Rectal smooth muscle tissue (tissue), 1 donor: ENCODE measurements at regions not wholly inside any gene's neighbourhood (a gene's known extent, or its start where the extent isn't known, plus 50 kb on each side); places are given as distances from the start of the nearest gene placed in this dataset.
"Not testable (repeated sequence)": the region's sequence is repeated elsewhere in the genome, so short reads cannot be mapped to it uniquely, and the experiment has no call there.

Experiments
- H3K27ac ChIP-seq: one replicate; pipeline ENCODE4 v1.7.0; 2013; ENCODE audit warnings: low read depth, low read length, inconsistent platforms
- H3K27me3 ChIP-seq: one replicate; pipeline ENCODE4 v1.7.0; 2013; ENCODE audit warnings: low read length; ENCODE audit not compliant: control insufficient read depth, insufficient read depth
- H3K36me3 ChIP-seq: one replicate; pipeline ENCODE4 v1.7.0; 2013; ENCODE audit warnings: low read length; ENCODE audit not compliant: control insufficient read depth, insufficient read depth
- H3K4me1 ChIP-seq: one replicate; pipeline ENCODE4 v1.7.0; 2013; ENCODE audit warnings: low read length; ENCODE audit not compliant: control insufficient read depth, insufficient read depth
- H3K4me3 ChIP-seq: one replicate; pipeline ENCODE4 v1.7.0; 2013; ENCODE audit warnings: low read length
- H3K9ac ChIP-seq: one replicate; pipeline ENCODE4 v1.7.0; 2013; ENCODE audit warnings: low read length

DNA sequence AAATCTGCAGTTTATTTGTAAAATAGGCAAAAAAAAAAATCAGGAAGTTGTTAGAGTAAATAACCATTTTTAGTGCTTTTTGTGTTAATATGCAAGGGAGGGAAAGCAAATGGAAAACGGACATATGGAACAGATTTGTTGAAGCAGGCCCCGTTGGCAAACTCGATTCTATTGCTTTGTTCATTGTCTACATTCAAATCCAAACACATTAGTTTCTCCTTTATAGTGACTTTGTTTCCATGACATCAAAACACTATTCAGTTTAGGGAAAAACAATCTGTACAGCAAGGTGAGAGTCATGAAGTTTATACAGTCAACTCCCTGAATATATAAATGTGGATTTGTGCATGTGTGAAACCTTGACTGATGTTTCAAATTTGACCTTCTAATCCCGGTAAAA, 142.2 kb downstream of the FAM47A start:
- H3K4me1 ChIP-seq = no peaks in the 10 kb centered on the region
- no peak overlapping the region for H3K4me3 ChIP-seq
- H3K27me3 ChIP-seq = no peaks in the 10 kb centered on the region
- no peak overlapping the region for H3K9ac ChIP-seq
- no peaks in the 10 kb centered on the region for H3K36me3 ChIP-seq
- no peak overlapping the region for H3K27ac ChIP-seq

GRCh38 chrX:33987458-33987857, 144.7 kb downstream of the FAM47A start:
- Histone ChIP-seq H3K27ac (no peak overlapping the region), H3K4me3 (no peak overlapping the region), H3K27me3 (no peaks in the 10 kb centered on the region), H3K36me3 (no peaks in the 10 kb centered on the region), H3K9ac (no peak overlapping the region), H3K4me1 (no peaks in the 10 kb centered on the region)

DNA sequence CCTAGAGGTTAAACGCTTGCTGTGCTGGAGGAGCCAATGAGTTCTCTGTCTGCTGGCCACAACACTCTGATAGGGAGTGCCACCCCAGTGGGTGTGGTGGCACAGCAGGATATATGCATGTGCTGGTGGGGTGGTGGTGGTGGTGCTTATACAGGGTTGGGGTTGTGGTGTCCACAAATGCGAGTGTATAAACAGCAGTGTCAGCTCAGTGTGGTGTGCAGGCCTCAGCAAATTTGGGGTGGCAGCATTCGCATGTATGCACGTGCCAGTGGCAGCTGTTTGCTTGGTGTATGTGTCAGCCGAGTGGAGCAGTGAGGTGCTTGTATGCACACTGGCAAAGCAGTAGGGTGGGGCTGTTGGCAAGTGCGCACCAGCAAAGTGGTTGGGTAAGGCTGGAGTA, 157.4 kb downstream of the FAM47A start:
- Histone ChIP-seq H3K9ac (no peak overlapping the region), H3K27me3 (no peaks in the 10 kb centered on the region), H3K4me1 (no peaks in the 10 kb centered on the region), H3K27ac (no peak overlapping the region), H3K4me3 (no peak overlapping the region), H3K36me3 (no peaks in the 10 kb centered on the region)

- Histone ChIP-seq H3K4me1 (no peaks in the 10 kb centered on the region), H3K27me3 (no peaks in the 10 kb centered on the region), H3K27ac (no peak overlapping the region), H3K9ac (no peak overlapping the region), H3K4me3 (no peak overlapping the region), H3K36me3 (no peaks in the 10 kb centered on the region)
Measured at GRCh38 chrX:33970028-33970967, 161.8 kb downstream of the FAM47A start.

DNA sequence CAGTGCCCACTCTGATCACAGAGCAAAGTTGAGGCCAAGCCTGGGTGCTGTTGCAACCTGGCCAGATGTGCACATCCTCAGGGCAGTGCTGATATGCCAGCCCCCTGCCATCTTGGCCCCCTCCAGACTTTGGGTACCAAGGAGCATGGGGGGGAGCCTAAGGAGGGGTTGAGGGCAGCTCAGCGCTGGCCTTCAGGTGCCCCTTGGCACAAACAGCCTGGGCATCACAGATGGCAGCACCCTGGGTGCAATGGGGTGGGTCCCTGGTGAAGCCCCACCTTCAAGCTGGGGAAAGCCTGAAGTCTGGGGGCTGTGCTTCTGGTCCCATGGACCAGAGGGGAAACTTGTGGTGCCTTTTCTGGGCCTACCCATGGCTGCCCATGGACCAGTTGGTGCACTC, 163.0 kb downstream of the FAM47A start:
- H3K36me3 ChIP-seq = no peaks in the 10 kb centered on the region
- H3K27ac ChIP-seq = no peak overlapping the region
- H3K4me3 ChIP-seq = no peak overlapping the region
- no peaks in the 10 kb centered on the region for H3K27me3 ChIP-seq
- no peaks in the 10 kb centered on the region for H3K4me1 ChIP-seq
- H3K9ac ChIP-seq = no peak overlapping the region

- Histone ChIP-seq H3K9ac (no peak overlapping the region), H3K36me3 (no peaks in the 10 kb centered on the region), H3K4me1 (no peaks in the 10 kb centered on the region)
Measured at GRCh38 chrX:33968611-33969010, 163.5 kb downstream of the FAM47A start.

GRCh38 chrX:33949300-33949699, 182.8 kb downstream of the FAM47A start:
- H3K9ac ChIP-seq = no peak overlapping the region
- H3K27me3 ChIP-seq = no peaks in the 10 kb centered on the region
- no peaks in the 10 kb centered on the region for H3K36me3 ChIP-seq
- no peak overlapping the region for H3K4me3 ChIP-seq
- no peaks in the 10 kb centered on the region for H3K4me1 ChIP-seq
- H3K27ac ChIP-seq = no peak overlapping the region

More at GRCh38 chrX:33968611-33969010, 163.5 kb downstream of the FAM47A start:
- Histone ChIP-seq H3K27ac (no peak overlapping the region), H3K4me3 (no peak overlapping the region), H3K27me3 (no peaks in the 10 kb centered on the region)

- not testable (repeated sequence) for H3K27me3 ChIP-seq, H3K4me3 ChIP-seq, H3K36me3 ChIP-seq, H3K27ac ChIP-seq, H3K9ac ChIP-seq, H3K4me1 ChIP-seq
Measured at GRCh38 chrX:33926249-33926648, 205.9 kb downstream of the FAM47A start.

DNA sequence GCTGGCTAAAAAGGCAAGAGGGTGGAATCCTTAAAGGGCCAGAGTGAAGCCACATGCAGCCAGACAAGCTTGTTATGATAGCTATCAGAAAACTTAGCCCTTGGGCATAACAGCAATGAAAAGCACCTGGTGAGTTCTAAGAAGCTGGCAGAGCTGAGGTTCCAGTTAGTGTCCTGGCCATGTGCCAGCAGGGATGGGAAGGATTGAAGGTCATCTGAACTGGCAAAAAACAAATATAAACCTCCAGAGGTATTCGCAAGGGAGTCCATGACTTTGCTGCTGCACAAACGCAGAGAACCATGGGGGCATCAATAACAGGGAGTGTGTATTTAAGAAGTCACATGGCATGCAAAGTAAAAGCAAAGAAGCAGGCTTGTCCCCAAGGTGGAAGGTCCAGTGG, 208.9 kb downstream of the FAM47A start:
- Histone ChIP-seq H3K36me3 (no peaks in the 10 kb centered on the region), H3K27me3 (no peaks in the 10 kb centered on the region), H3K9ac (no peak overlapping the region), H3K27ac (no peak overlapping the region), H3K4me3 (no peak overlapping the region), H3K4me1 (no peaks in the 10 kb centered on the region)

DNA sequence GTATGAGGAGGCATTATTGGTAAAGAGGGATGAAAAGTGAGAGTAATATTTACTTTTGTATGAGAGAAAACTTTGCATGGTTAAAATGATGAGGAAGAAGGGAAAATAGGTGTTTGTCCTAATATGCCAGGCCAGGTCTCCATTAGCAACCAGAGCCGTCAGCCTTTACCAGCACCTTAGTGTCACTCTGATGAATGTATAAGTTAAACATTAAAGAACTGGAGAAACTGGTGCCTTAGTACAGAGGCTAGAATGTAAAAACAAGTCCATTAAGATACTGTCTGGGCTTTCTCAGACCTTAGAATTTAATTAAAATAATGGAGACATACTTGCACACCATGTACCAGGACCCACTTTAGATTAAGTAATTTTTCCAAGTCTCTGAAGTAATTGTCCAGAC, 222.3 kb downstream of the FAM47A start:
- Histone ChIP-seq H3K4me1 (no peaks in the 10 kb centered on the region), H3K9ac (no peak overlapping the region), H3K4me3 (no peak overlapping the region), H3K27me3 (no peaks in the 10 kb centered on the region), H3K36me3 (no peaks in the 10 kb centered on the region), H3K27ac (no peak overlapping the region)

- Histone ChIP-seq H3K9ac (no peak overlapping the region), H3K4me1 (no peaks in the 10 kb centered on the region), H3K27me3 (no peaks in the 10 kb centered on the region), H3K4me3 (no peak overlapping the region), H3K36me3 (no peaks in the 10 kb centered on the region), H3K27ac (no peak overlapping the region)
Measured at GRCh38 chrX:33908898-33909297, 223.2 kb downstream of the FAM47A start.

GRCh38 chrX:33908074-33908473, 224.0 kb downstream of the FAM47A start:
- Histone ChIP-seq H3K9ac (no peak overlapping the region), H3K27ac (no peak overlapping the region), H3K4me3 (no peak overlapping the region), H3K4me1 (no peaks in the 10 kb centered on the region), H3K36me3 (no peaks in the 10 kb centered on the region), H3K27me3 (no peaks in the 10 kb centered on the region)

DNA sequence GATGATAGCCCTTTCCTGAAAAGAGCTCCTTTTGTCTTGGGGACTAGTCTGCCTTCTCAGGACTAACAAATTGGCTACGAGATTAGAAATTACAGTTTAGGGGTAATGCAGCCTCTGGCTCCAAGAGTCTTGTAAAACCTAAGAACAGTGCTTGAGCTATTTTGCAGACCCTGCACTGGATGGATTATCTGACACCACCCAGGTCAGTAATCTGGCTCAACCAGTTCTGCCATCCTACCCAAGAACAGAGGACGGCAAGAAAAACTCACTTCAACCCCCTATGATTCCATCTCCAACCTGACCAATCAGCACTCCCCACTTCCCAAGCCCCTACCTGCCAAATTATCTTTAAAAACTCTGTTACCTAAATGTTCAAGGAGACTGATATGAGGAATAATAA, 225.1 kb downstream of the FAM47A start:
- H3K27me3 ChIP-seq = no peaks in the 10 kb centered on the region
- no peaks in the 10 kb centered on the region for H3K36me3 ChIP-seq

More for the DNA sequence above, 225.1 kb downstream of the FAM47A start:
- Histone ChIP-seq H3K4me1 (no peaks in the 10 kb centered on the region), H3K27ac (no peak overlapping the region), H3K4me3 (no peak overlapping the region), H3K9ac (no peak overlapping the region)
